B cell (primary cell): ENCODE measurements at regions not wholly inside any gene's neighbourhood (a gene's known extent, or its start where the extent isn't known, plus 50 kb on each side); places are given as distances from the start of the nearest gene placed in this dataset.

Experiments
- ATAC-seq: fragments of 200-7000 bp; cut with Tn5 transposase; one replicate; pipeline ENCODE4 v1.10.0; 2021; ENCODE audit warnings: low read depth, mild to moderate bottlenecking, moderate number of reproducible peaks, moderate library complexity
- CTCF ChIA-PET: fragments of 350-600 bp; sonication (Branson Sonifier 250); formaldehyde crosslinking; loops from one replicate; lab custom pipeline; 2021; ENCODE audit warnings: antibody characterized with exemption, inconsistent platforms; lab: Charles Lee
- POLR2A ChIA-PET: fragments of 350-600 bp; sonication (Branson Sonifier 250); formaldehyde crosslinking; loops from one replicate; lab custom pipeline; 2021; ENCODE audit warnings: antibody characterized with exemption; lab: Charles Lee
- DNase-seq: peaks from one replicate; pipeline ENCODE4 v3.0.0; 2013
- H2AFZ ChIP-seq: 2 replicates; pipeline ENCODE4 v1.6.1; 2012; ENCODE audit warnings: mild to moderate bottlenecking, low read depth, low read length; ENCODE audit not compliant: insufficient read depth, poor library complexity, severe bottlenecking
- H3K27ac ChIP-seq, 2 donors: 1 replicate in 1 of 2; 2 replicates in 1 of 2; pipeline ENCODE4 v1.5.1; 2012 to 2013; ENCODE audit warnings: low read length in 2 of 2, mild to moderate bottlenecking in 2 of 2, moderate library complexity in 1 of 2
- H3K27me3 ChIP-seq, 4 experiments: fragments of 200-600 bp in 1 of 4; sonication (generic) in 1 of 4; replicated peaks in 1 of 4; 1 replicate in 2 of 4; 2 replicates in 2 of 4; pipeline versions ENCODE4 v1.6.1 to v1.7.0; 2013 to 2016; ENCODE audit warnings: low read length in 3 of 4, mild to moderate bottlenecking in 2 of 4, mixed read lengths in 1 of 4, moderate library complexity in 1 of 4; ENCODE audit not compliant: insufficient read depth in 4 of 4, control insufficient read depth in 3 of 4; ENCODE audit errors: control extremely low read depth in 1 of 4
- H3K36me3 ChIP-seq, 2 experiments: replicated peaks in 1 of 2; 1 replicate in 1 of 2; 2 replicates in 1 of 2; pipeline versions ENCODE4 v1.6.1 to v1.7.1; 2013; ENCODE audit warnings: low read length in 1 of 2; ENCODE audit not compliant: insufficient read depth in 2 of 2, control insufficient read depth in 1 of 2; ENCODE audit errors: control extremely low read depth in 1 of 2, extremely low read depth in 1 of 2
- H3K4me1 ChIP-seq, 2 donors: fragments of 200-600 bp in 1 of 2; sonication (generic) in 1 of 2; 1 replicate in 1 of 2; 2 replicates in 1 of 2; pipeline versions ENCODE4 v1.5.1 to v1.6.1; 2013 to 2017; ENCODE audit warnings: low read length in 2 of 2; ENCODE audit not compliant: control insufficient read depth in 2 of 2, insufficient read depth in 2 of 2
- H3K4me2 ChIP-seq: replicated peaks from 2 replicates; pipeline ENCODE3; 2012; ENCODE audit warnings: mild to moderate bottlenecking, low read depth, low read length; ENCODE audit not compliant: poor library complexity, severe bottlenecking
- H3K4me3 ChIP-seq, 5 experiments: fragments of 200-600 bp in 1 of 5; sonication (generic) in 1 of 5; 1 replicate in 3 of 5; 2 replicates in 2 of 5; pipeline versions ENCODE4 v1.5.1 to v1.7.0; 2011 to 2016; ENCODE audit warnings: low read length in 4 of 5, mild to moderate bottlenecking in 4 of 5, low read depth in 2 of 5, control low read depth in 1 of 5, moderate library complexity in 1 of 5; ENCODE audit not compliant: insufficient read depth in 1 of 5; ENCODE audit errors: control extremely low read depth in 1 of 5, extremely low read depth in 1 of 5
- H3K79me2 ChIP-seq: fragments of 200-600 bp; sonication (generic); one replicate; pipeline ENCODE4 v1.6.0; 2016; ENCODE audit warnings: low read length; ENCODE audit not compliant: control insufficient read depth, insufficient read depth
- H3K9ac ChIP-seq: fragments of 200-600 bp; sonication (generic); 2 replicates; pipeline ENCODE4 v1.6.1; 2017; ENCODE audit warnings: mild to moderate bottlenecking, low read length, moderate library complexity
- H3K9me3 ChIP-seq, 3 donors: one replicate each; pipeline versions ENCODE4 v1.6.1 to v1.7.1; 2013; ENCODE audit warnings: low read length in 2 of 3; ENCODE audit not compliant: control insufficient read depth in 2 of 3, insufficient read depth in 1 of 3; ENCODE audit errors: control extremely low read depth in 1 of 3
- H4K20me1 ChIP-seq: 2 replicates; pipeline ENCODE4 v1.6.0; 2012; ENCODE audit warnings: mild to moderate bottlenecking, low read length; ENCODE audit not compliant: insufficient read depth, control insufficient read depth, poor library complexity, severe bottlenecking
- H3K27ac Mint-ChIP-seq: one replicate; pipeline ENCODE4 v1.8.0; 2021; ENCODE audit warnings: mixed read lengths
- H3K27me3 Mint-ChIP-seq: one replicate; pipeline ENCODE4 v1.8.0; 2021; ENCODE audit warnings: mixed read lengths
- H3K4me1 Mint-ChIP-seq: one replicate; pipeline ENCODE4 v1.8.0; 2021; ENCODE audit warnings: mixed read lengths
- H3K4me3 Mint-ChIP-seq: one replicate; pipeline ENCODE4 v1.8.0; 2021; ENCODE audit warnings: mixed read lengths
- H3K9me3 Mint-ChIP-seq: one replicate; pipeline ENCODE4 v1.8.0; 2022; ENCODE audit warnings: mixed read lengths; ENCODE audit not compliant: insufficient read depth
- CTCF ChIP-seq: fragments of 200-600 bp; IDR thresholded peaks from one replicate; pipeline ENCODE4 v1.8.0; 2022; ENCODE audit warnings: antibody characterized with exemption, mild to moderate bottlenecking
- EZH2 ChIP-seq: IDR thresholded peaks from 2 replicates; pipeline ENCODE4 v1.6.1; 2012; ENCODE audit warnings: borderline replicate concordance, low read depth, mild to moderate bottlenecking, moderate library complexity, low read length; ENCODE audit not compliant: insufficient read depth, poor library complexity, severe bottlenecking
- WGBS: methylation state at CpG from one replicate; pipeline ENCODE4 v1.1.5; 2013; ENCODE audit warnings: missing lambda C conversion rate; ENCODE audit not compliant: insufficient coverage; 5-methylcytosine and 5-hydroxymethylcytosine counted together
- intact Hi-C: fragments of 100-400 bp; cut with micrococcal nuclease; formaldehyde crosslinking; loops from one replicate; pipeline ENCODE4 v1.10.0; 2022

- no peak overlapping the region for H3K4me3 Mint-ChIP-seq
- no peaks in the 10 kb centered on the region for H3K27me3 Mint-ChIP-seq
- DNase-seq (no peak), ATAC-seq (no peak)
- H3K27ac ChIP-seq, result no peak overlapping the region
- no peaks in the 10 kb centered on the region for H4K20me1 ChIP-seq
- H2AFZ ChIP-seq, result no peak overlapping the region
- no peaks in the 10 kb centered on the region for H3K36me3 ChIP-seq
- H3K79me2 ChIP-seq, result no peaks in the 10 kb centered on the region
- intact Hi-C loops, result no loop called here
- H3K9ac ChIP-seq, result no peak overlapping the region
- TF ChIP-seq CTCF, result no peak
- TF ChIP-seq EZH2, result no peak
- peaks cover 2% of the 10 kb centered on the region for H3K9me3 Mint-ChIP-seq
- H3K4me1 Mint-ChIP-seq, result no peaks in the 10 kb centered on the region
- no peaks in the 10 kb centered on the region for H3K9me3 ChIP-seq
- H3K27me3 ChIP-seq, result no peaks in the 10 kb centered on the region
- WGBS, result 84% methylated on average over 4 of the region's 4 CpGs
- ChIA-PET CTCF (no interaction called here), POLR2A (no interaction called here)
- H3K4me2 ChIP-seq, result no peak overlapping the region
- no peak overlapping the region for H3K27ac Mint-ChIP-seq
- no peaks in the 10 kb centered on the region for H3K4me1 ChIP-seq
- no peak overlapping the region for H3K4me3 ChIP-seq
These were observed 1111.8 kb upstream of the ACO1 start for GRCh38 chr9:31272456-31273295.

- CTCF ChIA-PET, result no interaction called here
- H3K27ac Mint-ChIP-seq, result no peak overlapping the region
These were observed 1109.0 kb upstream of the ACO1 start for GRCh38 chr9:31275419-31275818.

More at GRCh38 chr9:31275419-31275818, 1109.0 kb upstream of the ACO1 start:
- Histone ChIP-seq H2AFZ (no peak overlapping the region), H4K20me1 (no peaks in the 10 kb centered on the region), H3K27me3 (no peaks in the 10 kb centered on the region), H3K4me1 (no peaks in the 10 kb centered on the region), H3K79me2 (no peaks in the 10 kb centered on the region), H3K36me3 (no peaks in the 10 kb centered on the region), H3K4me2 (no peak overlapping the region), H3K4me3 (no peak overlapping the region), H3K9ac (no peak overlapping the region), H3K9me3 (no peaks in the 10 kb centered on the region), H3K27ac (no peak overlapping the region)
- TF ChIP-seq EZH2 (no peak), CTCF (no peak)
- Mint-ChIP-seq H3K4me1 (no peaks in the 10 kb centered on the region), H3K27me3 (no peaks in the 10 kb centered on the region), H3K4me3 (no peak overlapping the region), H3K9me3 (no peaks in the 10 kb centered on the region)
- intact Hi-C loops, result no loop called here
- DNase-seq (no peak), ATAC-seq (no peak)
- WGBS, result no CpG with 5 or more reads among the region's 1 CpG
- POLR2A ChIA-PET, result no interaction called here
